ENCODE measurements at regions not wholly inside any gene's neighbourhood (a gene's known extent, or its start where the extent isn't known, plus 50 kb on each side); places are given as distances from the start of the nearest gene placed in this dataset.

GRCh38 chr14:87635442-87635841 is 357.5 kb downstream of the GALC start:
- TF ChIP-seq CTCF (IDR thresholded peaks at IDR 0.05), result no peak
- TF ChIP-seq POLR2A (IDR thresholded peaks at IDR 0.05), result no peak

Measured in esophagus squamous epithelium (tissue), 4 donors.